ENCODE measurements at regions not wholly inside any gene's neighbourhood (a gene's known extent, or its start where the extent isn't known, plus 50 kb on each side); places are given as distances from the start of the nearest gene placed in this dataset.
"Not testable (repeated sequence)": the region's sequence is repeated elsewhere in the genome, so short reads cannot be mapped to it uniquely, and the experiment has no call there.

DNA sequence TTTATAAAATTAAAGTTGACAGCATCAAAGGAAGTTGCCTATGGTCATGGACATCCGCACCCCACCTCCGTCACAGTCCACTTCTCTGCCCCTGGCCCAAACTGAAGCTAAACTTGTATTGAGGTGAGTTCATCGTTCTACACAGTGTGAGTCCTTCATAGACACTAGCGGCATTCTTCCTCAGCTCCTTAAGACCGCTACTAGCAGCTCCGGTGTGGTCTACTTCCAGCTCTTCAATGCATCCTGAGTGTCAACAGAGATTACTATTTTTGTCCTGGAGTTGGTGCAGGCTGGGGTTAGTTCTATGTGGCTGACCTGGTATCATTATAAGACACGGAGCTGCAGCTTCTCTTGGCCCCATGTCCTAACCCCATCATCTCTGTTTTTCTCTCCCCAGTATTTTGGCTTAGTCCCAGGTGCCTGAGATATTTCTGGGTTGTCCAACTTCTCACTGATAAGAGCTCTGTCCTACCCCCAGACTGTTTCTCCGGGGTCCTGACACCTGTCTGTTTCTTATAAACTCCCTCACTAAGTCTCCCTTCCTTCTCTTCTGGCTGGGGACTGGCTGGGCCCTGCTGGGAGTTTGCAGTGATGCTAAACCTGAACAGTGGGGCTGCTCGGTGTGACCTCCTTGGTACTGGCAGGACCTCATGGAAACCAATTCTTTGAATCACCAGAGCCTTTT is 169.2 kb upstream of the ATP10A start:
- H4K20me1 ChIP-seq (ENCODE audit: insufficient read depth) = no peaks in the 10 kb centered on the region
- H3K9ac ChIP-seq = no peak overlapping the region
- no peaks in the 10 kb centered on the region for H3K36me3 ChIP-seq (ENCODE audit: insufficient read depth)
- TF ChIP-seq, protein P1, sequence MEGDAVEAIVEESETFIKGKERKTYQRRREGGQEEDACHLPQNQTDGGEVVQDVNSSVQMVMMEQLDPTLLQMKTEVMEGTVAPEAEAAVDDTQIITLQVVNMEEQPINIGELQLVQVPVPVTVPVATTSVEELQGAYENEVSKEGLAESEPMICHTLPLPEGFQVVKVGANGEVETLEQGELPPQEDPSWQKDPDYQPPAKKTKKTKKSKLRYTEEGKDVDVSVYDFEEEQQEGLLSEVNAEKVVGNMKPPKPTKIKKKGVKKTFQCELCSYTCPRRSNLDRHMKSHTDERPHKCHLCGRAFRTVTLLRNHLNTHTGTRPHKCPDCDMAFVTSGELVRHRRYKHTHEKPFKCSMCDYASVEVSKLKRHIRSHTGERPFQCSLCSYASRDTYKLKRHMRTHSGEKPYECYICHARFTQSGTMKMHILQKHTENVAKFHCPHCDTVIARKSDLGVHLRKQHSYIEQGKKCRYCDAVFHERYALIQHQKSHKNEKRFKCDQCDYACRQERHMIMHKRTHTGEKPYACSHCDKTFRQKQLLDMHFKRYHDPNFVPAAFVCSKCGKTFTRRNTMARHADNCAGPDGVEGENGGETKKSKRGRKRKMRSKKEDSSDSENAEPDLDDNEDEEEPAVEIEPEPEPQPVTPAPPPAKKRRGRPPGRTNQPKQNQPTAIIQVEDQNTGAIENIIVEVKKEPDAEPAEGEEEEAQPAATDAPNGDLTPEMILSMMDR (conservative IDR thresholded peaks at IDR 0.05; ENCODE audit: low read depth, low read length) = no peak
- no peaks in the 10 kb centered on the region for H3K27me3 ChIP-seq (ENCODE audit: insufficient read depth, low read depth)
- no peaks in the 10 kb centered on the region for H3K4me1 ChIP-seq (ENCODE audit: low read depth, poor library complexity, severe bottlenecking)
- no peak overlapping the region for H3K4me2 ChIP-seq
- no peak overlapping the region for H3K27ac ChIP-seq
- H2AFZ ChIP-seq (ENCODE audit: low read depth) = no peak overlapping the region
- H3K4me3 ChIP-seq (IDR thresholded peaks at IDR 0.05; ENCODE audit: insufficient read depth, low read depth, low read length) = no peak overlapping the region
- no peaks in the 10 kb centered on the region for H3K79me2 ChIP-seq (ENCODE audit: insufficient read depth, low read depth)

DNA sequence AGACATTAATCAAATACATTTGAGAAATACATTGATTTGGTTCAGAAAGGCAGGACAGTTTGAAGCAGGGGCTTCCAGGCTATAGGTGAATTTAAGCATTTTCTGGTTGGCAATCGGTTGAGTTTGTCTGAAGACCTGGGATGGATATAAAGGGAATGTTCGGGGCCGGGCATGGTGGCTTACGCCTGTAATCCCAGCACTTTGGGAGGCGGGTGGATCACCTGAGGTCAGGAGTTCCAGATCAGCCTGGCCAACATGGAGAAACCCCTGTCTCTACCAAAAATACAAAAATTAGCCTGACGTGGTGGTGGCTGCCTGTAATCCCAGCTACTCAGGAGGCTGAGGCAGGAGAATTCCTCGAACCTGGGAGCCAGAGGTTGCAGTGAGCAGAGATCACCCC is 166.5 kb upstream of the ATP10A start:
- H3K36me3 ChIP-seq (ENCODE audit: insufficient read depth); H3K27me3 ChIP-seq (ENCODE audit: insufficient read depth, low read depth); H3K4me3 ChIP-seq (IDR thresholded peaks at IDR 0.05; ENCODE audit: insufficient read depth, low read depth, low read length); H3K4me2 ChIP-seq; H3K4me1 ChIP-seq (ENCODE audit: low read depth, poor library complexity, severe bottlenecking); H3K9ac ChIP-seq; H2AFZ ChIP-seq (ENCODE audit: low read depth); H3K79me2 ChIP-seq (ENCODE audit: insufficient read depth, low read depth); H3K27ac ChIP-seq; H4K20me1 ChIP-seq (ENCODE audit: insufficient read depth): not testable (repeated sequence)

DNA sequence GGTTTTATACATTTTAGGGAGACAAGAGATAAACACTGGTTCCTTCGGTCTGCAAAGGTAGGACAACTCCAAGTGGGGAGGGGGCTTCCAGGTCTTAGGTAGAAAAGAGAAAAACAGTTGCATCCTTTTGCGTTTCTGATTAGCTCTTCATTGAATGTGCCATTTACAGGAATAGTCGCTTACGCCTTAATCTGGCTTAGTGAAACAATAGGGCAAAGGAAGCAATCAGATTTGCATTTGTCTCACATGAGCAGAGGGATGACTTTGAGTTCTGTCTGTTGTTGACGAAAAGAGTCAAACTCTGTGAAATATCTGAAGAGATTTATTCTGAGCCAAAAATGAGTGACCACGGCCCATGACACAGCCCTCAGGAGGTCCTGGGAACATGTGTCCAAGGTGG is 166.0 kb upstream of the ATP10A start:
- Histone ChIP-seq H3K4me1 (ENCODE audit: low read depth, poor library complexity, severe bottlenecking) (no peaks in the 10 kb centered on the region), H3K27me3 (ENCODE audit: insufficient read depth, low read depth) (no peaks in the 10 kb centered on the region), H3K27ac (no peak overlapping the region), H4K20me1 (ENCODE audit: insufficient read depth) (no peaks in the 10 kb centered on the region), H3K4me3 (IDR thresholded peaks at IDR 0.05; ENCODE audit: insufficient read depth, low read depth, low read length) (no peak overlapping the region), H2AFZ (ENCODE audit: low read depth) (no peak overlapping the region), H3K9ac (no peak overlapping the region), H3K79me2 (ENCODE audit: insufficient read depth, low read depth) (no peaks in the 10 kb centered on the region), H3K4me2 (no peak overlapping the region), H3K36me3 (ENCODE audit: insufficient read depth) (no peaks in the 10 kb centered on the region)
- TF ChIP-seq, protein P1 (conservative IDR thresholded peaks at IDR 0.05; ENCODE audit: low read depth, low read length) = no peak

DNA sequence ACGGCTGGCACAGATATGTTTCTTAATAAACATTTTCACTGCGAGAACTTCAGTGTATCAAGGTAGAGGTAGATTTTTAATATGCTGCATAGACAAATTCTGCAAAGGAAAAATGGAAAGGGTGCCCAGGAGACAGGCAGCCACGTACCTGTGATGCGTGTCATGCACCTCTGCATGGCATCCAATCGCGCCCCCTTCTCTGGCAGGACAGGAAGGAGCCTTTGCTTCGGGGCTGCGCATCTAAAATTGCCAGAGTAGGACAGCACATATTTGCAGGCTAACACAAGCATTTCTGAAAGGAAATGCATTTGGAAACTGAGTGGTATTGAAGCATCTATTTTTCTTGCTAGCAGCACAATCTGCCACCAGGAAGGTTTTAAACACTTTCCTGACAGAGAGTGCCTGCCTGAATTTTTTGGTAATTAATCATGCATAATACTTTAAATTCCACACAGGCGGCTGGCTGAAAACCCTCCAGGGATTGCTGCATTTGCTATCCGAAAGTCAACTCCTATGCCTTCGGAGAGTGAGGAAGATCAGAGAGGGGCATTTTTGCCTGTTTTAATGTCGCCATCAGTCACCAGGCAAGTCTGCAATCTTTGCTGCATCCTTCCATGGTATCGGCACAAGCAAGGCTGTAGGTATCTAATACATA is 165.1 kb upstream of the ATP10A start:
- no peaks in the 10 kb centered on the region for H3K27me3 ChIP-seq (ENCODE audit: insufficient read depth, low read depth)
- H3K9ac ChIP-seq = no peak overlapping the region
- no peaks in the 10 kb centered on the region for H3K36me3 ChIP-seq (ENCODE audit: insufficient read depth)
- H4K20me1 ChIP-seq (ENCODE audit: insufficient read depth) = no peaks in the 10 kb centered on the region
- H3K79me2 ChIP-seq (ENCODE audit: insufficient read depth, low read depth) = no peaks in the 10 kb centered on the region
- TF ChIP-seq, protein P1 (conservative IDR thresholded peaks at IDR 0.05; ENCODE audit: low read depth, low read length) = no peak
- no peak overlapping the region for H2AFZ ChIP-seq (ENCODE audit: low read depth)
- no peak overlapping the region for H3K4me3 ChIP-seq (IDR thresholded peaks at IDR 0.05; ENCODE audit: insufficient read depth, low read depth, low read length)
- H3K4me1 ChIP-seq (ENCODE audit: low read depth, poor library complexity, severe bottlenecking) = no peaks in the 10 kb centered on the region
- H3K27ac ChIP-seq = no peak overlapping the region
- H3K4me2 ChIP-seq = no peak overlapping the region

DNA sequence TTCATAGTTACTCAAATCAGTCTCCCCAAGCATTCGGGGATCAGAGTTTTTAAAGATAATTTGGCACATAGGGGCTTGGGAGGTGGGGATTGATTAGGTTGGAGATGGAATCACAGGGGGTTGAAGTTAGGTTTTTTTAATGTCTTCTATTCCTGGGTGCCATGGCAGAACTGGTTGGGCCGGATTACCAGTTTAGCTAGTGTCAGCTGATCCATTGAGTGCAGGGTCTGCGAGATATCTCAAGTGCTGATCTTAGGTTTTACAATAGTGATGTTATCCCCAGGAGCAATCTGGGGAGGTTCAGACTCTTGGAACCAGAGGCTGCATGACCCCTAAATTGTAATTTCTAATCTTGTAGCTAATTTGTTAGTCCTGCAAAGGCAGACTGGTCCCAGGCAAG is 163.5 kb upstream of the ATP10A start:
- H3K36me3 ChIP-seq (ENCODE audit: insufficient read depth); H3K27me3 ChIP-seq (ENCODE audit: insufficient read depth, low read depth); H4K20me1 ChIP-seq (ENCODE audit: insufficient read depth); H3K27ac ChIP-seq; H3K4me1 ChIP-seq (ENCODE audit: low read depth, poor library complexity, severe bottlenecking); H2AFZ ChIP-seq (ENCODE audit: low read depth); H3K4me3 ChIP-seq (IDR thresholded peaks at IDR 0.05; ENCODE audit: insufficient read depth, low read depth, low read length); H3K9ac ChIP-seq; H3K79me2 ChIP-seq (ENCODE audit: insufficient read depth, low read depth); H3K4me2 ChIP-seq: not testable (repeated sequence)
